SK-N-MC (cell line): ENCODE measurements at regions not wholly inside any gene's neighbourhood (a gene's known extent, or its start where the extent isn't known, plus 50 kb on each side); places are given as distances from the start of the nearest gene placed in this dataset.
"Not testable (repeated sequence)": the region's sequence is repeated elsewhere in the genome, so short reads cannot be mapped to it uniquely, and the experiment has no call there.

Experiments used
- EZH2 ChIP-seq: fragments of 200-600 bp; sonication (generic); IDR thresholded peaks from one replicate; pipeline ENCODE4 v1.6.1; 2017; ENCODE audit warnings: antibody characterized with exemption
- FOXP2 ChIP-seq: optimal IDR thresholded peaks from 2 replicates; pipeline ENCODE3; 2011; ENCODE audit warnings: mild to moderate bottlenecking, moderate library complexity; ENCODE audit not compliant: insufficient read depth; ENCODE audit errors: extremely low read length, control extremely low read depth
- POLR2AphosphoS5 ChIP-seq: IDR thresholded peaks from 2 replicates; pipeline ENCODE4 v1.6.1; 2012; ENCODE audit warnings: mild to moderate bottlenecking, low read depth, low read length, borderline replicate concordance

DNA sequence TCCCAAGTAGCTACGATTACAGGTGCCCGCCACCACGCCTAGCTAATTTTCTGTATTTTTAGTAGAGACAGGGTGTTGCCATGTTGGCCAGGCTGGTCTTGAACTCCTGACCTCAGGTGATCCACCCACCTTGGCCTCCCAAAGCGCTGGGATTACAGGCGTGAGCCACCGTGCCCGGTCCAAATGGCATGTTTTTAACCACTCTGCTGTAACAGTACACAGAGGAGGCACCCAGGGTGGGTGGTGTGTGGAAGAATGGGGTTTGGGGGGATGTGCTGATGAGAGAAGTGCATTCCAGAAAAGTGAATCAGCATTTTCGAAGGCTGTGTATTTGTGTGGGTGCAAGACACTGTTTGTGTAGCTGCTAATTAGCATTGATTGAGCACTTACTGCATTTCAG, 78.1 kb upstream of the SH3PXD2B start:
- TF ChIP-seq POLR2AphosphoS5, EZH2, FOXP2: not testable (repeated sequence)
